ENCODE measurements at regions not wholly inside any gene's neighbourhood (a gene's known extent, or its start where the extent isn't known, plus 50 kb on each side); places are given as distances from the start of the nearest gene placed in this dataset.

GRCh38 chr14:82490397-82490796 is 956.7 kb upstream of the SEL1L start:
- no peak for DNase-seq

DNA sequence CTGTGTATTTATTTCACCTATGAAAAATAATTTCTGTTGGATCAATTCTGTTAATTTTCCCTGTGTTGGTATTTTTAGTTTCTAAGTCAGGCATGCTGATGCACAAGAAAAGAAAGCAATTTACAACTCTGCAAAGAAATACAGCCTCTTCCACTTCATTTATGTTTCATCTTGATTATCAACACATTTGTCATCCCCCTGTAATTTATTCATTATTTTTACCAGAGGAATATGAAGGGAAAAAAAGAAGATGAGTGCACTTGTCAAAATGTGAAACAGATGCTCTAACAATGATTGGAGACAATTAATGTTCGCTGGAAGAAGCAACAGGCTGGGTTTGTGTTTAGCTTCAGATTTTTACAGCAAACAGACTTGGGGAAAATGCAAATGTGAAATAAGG is 958.5 kb upstream of the SEL1L start:
- no peak for DNase-seq

- DNase-seq: no peak
Measured at GRCh38 chr14:82500222-82500621, 966.6 kb upstream of the SEL1L start.

GRCh38 chr14:82501554-82501953 is 967.9 kb upstream of the SEL1L start:
- no peak for DNase-seq

DNA sequence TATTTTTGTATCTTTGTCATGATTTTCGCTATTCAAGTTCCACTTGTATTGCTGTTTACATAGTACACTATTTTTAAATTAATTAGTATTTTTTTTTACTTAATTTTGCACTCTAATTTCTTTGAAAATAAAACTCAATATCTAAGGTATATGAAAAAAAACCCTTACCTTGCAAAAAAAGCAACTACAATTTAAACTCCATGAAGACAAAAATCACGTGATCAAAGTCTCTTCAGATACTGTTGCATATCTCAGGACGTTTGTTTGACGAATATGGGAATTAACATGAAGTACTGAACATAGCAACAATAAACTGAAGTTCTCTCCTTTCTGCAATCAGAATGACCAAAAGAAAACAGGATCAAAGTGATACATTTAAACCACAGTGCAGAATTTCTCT is 968.4 kb upstream of the SEL1L start:
- no peak for DNase-seq

GRCh38 chr14:82504894-82505293 is 971.2 kb upstream of the SEL1L start:
- DNase-seq: no peak

DNA sequence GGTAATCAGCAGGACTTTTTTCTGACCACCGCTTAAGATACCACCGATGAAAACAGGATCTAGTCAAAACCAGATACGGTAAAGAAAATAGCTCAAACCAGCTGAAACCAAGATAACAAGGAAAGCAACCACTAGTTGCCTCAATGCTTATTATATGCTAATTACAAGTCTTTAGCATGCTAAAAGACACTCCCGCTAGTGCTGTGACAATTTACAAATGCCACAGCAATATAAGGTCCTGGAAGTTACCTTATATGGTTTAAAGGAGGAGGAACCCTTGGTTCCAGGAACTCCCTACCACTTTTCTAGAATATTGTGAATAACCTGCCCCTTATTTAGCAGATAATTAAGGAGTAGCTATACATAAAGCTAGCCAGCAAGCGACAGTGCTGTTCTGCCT is 976.4 kb upstream of the SEL1L start:
- no peak for DNase-seq

DNA sequence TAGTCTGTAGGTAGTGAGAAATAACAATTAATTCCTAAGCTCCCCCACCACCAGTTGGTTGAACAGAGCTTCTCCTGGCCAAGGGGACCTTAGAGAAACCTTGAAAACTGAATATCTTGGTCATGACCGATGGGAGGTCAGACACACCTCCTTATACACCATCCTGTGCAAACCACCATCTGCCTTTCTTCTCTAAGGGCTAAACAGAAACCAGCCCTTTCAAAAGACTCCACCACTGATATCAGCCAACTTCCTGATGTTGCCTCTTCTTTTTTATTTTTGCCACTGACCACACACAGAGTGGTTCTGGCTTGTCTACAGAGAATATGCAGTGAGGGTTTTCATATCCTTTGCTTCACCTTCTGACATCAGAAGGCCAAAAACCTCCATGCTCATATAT is 977.7 kb upstream of the SEL1L start:
- no peak for DNase-seq

GRCh38 chr14:82520765-82521164 is 987.1 kb upstream of the SEL1L start:
- DNase-seq: no peak

DNA sequence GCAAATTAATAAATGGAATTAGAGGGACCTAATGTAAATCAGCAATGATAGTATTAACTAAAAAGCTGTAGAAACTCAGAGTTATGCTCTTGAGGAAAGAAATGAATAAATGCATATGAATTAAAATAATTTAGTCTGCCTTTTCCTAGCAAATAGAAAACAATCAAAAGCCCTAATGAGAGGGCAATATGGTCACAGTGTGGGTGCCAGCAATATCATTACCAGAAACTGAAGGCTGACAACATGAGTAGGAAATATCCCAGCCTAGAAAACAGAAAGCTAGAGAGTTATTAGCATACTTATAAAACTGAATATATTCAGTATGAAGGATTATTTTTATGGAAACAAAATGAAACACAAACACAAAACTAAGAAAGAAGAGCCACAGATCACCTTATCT is 987.5 kb upstream of the SEL1L start:
- DNase-seq: no peak

GRCh38 chr14:82528016-82528415 is 994.4 kb upstream of the SEL1L start:
- no peak for DNase-seq

- no peak for DNase-seq
Measured at GRCh38 chr14:82533351-82533750, 999.7 kb upstream of the SEL1L start.

DNA sequence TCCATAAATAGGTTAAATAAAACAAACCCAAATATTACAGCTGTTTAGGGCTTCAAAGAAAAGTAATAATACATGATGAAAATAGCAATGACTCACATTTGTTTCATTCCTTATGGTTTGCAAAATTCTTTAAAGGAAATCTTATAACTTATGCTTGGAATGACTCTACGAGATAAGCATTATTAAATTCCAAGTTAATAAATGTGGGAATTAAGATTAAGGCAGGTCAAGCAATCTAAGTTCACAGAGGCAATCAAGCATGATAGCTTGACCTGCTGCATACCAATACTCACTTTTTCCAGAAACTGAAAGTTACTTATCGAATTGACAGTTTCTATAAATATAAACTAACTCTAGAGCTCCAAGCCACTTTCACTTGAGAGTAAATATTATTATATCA is 1002.9 kb upstream of the SEL1L start:
- no peak for DNase-seq

DNA sequence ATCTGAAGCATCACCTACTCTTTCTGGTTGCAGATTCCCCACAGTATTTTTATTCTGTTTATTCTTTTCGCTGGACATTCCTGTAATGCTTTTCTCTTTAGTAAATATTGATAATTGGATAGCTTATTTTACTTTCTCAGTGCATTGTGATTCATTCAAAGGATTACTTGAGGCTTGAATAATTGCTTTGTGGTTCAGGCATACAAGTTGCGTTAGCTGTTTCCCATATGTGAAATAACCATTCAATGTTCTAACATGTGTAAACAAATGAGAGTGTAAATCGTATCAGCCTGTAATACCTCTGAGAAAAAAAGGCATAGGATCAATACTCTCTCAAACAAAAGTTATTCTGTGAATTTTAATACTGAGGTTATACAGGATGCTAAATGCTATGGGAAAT is 1004.2 kb upstream of the SEL1L start:
- DNase-seq: no peak

DNA sequence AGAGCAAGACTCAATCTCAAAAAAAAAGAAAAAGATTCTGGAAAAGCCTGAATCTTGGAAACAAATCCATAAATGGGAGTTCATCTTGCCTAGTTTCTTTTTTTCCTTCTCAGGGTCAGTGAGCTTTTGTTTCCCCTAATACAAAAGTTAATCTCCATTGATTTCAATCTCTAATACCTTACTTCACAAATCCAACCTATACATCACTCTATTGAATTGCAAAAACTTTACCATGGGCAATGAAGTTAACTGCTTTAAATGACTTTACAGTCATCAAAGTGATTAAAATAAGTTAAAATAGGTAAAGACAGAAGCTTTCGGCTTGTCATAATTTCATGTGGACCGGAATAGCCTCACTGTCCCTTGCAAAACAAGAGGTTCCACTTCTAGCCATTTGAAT is 1012.7 kb upstream of the SEL1L start:
- no peak for DNase-seq

GRCh38 chr14:82549306-82549990 is 1015.8 kb upstream of the SEL1L start:
- DNase-seq: no peak

- no peak for DNase-seq
Measured at GRCh38 chr14:82562881-82563280, 1029.2 kb upstream of the SEL1L start.

GRCh38 chr14:82565825-82566224 is 1032.2 kb upstream of the SEL1L start:
- no peak for DNase-seq

- no peak for DNase-seq
Measured at GRCh38 chr14:82587226-82587625, 1053.6 kb upstream of the SEL1L start.

- no peak for DNase-seq
Measured at GRCh38 chr14:82595466-82595865, 1061.8 kb upstream of the SEL1L start.

- no peak for DNase-seq
Measured at GRCh38 chr14:82602794-82603193, 1069.1 kb upstream of the SEL1L start.

DNA sequence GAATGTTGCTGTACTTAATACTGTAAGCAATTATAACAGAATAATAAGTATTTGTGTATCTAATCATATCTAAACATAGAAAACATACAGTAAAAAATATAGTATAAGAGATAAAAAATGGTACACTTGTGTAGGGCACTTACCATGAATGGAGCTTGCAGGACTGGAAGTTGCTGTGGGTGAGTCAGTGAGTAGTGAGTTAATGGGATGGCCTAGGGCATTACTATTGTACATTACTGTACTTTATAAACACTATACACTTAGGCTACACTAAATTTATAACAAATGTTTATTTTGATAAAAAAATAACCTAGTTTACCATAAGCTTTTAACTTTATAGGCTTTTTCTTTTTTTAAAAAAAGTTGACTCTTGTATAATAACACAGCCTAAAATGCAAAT is 1071.2 kb upstream of the SEL1L start:
- DNase-seq: no peak

DNA sequence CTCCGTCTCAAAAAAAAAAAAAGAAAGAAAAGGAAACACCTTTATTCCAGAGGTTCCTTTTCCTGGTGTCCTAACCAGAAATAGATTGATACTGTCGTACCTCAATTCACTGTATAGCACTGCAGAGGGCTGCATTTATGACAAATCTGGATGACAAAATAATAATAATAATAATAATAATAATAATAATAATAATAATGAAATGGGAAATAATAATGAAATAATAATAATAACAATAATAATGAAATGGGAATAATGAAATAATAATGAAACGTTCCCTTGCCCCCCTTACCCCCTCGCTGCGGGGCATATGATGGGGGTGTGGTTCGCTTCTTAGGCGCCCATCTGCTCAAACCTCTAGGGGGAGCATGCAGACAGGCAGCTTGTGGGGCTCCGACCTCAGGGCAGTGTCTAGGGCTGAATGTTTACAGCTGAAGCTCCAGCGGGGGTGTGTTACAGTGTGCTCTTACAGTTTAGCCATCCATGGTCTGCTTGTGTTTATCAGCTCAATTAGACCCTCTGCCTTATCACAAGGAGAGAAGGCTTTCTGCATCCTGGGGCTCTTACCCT is 1088.3 kb upstream of the SEL1L start:
- DNase-seq: no peak

- DNase-seq: no peak
Measured at GRCh38 chr14:82626156-82627066, 1092.8 kb upstream of the SEL1L start.

All from NCI-H1436 (cell line).